G401.6 (cell line): ENCODE measurements at regions not wholly inside any gene's neighbourhood (a gene's known extent, or its start where the extent isn't known, plus 50 kb on each side); places are given as distances from the start of the nearest gene placed in this dataset.

Experiments used
- FAIRE-seq: peaks from 2 replicates; lab custom pipeline; 2012; peaks lifted over from hg19 to GRCh38; lab: Jason Lieb, UNC

DNA sequence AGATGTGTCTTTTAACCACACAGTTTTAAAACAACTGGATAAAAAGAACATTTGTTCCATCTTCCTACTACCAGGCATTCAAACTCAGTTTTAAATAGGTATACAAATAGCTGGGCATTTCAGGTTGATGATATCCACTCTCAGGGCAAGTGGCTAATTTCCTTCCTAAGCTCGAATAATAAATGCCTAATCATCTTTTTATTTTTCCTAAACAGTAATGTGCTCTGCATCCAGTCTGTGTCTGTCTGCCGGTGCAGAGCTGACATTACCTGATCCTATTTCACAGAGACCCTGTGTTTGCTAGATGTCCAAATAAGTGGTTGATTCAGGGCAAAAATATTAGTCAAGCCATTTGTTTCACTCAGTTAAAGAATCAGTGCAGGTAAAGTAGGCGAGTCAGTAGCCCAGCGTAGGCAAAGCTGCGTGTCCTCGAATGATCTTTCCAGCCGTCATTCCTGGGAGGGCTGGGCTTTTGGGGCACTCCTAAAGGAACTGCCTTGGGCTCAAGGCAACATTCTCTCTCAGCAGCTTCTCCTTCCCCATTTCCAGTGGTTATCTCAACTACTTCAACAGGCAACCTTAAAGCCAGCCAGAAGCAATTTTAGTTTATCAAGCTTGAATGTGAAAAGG is 74.2 kb upstream of the BMP2 start:
- no peak for FAIRE-seq

DNA sequence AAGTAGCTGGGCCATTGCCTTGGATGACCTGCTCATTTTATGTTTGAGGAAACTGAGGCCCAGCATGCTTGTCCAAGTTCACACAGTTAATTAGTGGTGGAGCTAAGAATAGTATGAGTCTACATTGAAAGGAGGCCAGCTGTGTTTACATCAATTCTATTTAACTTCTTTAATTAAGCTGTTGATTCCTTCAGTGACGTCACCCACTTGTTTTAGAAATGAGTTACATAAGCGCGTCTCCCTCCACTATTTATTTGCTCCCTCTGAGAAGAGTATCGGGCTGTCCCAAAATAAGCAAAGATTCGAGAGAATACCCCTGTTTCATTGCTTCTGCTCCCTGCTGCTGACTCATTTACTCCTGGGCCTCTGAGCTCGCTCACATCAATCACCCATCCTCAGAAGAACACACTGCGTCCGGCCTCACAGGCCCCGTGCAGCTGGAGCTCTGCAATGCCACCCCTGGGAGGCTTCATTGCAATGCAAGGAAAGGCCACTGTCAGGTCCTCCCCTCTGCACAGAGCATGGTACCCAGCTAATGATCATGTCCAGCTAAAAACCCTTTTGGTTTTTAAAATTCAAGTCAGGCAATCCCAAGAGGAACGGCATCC is 74.8 kb upstream of the BMP2 start:
- FAIRE-seq = no peak

DNA sequence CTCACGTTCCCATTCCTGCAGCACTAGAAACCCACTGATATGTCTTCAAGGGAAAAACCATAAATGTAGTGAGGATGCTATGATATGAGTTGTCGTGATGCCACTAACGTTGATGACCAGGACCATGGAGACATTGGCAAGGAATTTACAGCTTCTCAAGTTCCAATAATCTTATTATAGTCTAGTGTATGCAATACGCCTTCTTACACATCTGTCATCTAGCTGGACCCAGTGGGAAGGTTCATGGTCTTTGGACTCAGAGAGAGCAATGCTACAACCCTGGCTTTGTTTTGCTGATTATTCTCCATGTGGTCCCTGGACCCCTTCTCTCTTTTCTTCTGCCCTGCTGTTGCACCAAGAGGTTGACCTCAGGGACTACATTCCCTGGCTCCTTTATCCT is 76.0 kb upstream of the BMP2 start:
- no peak for FAIRE-seq

DNA sequence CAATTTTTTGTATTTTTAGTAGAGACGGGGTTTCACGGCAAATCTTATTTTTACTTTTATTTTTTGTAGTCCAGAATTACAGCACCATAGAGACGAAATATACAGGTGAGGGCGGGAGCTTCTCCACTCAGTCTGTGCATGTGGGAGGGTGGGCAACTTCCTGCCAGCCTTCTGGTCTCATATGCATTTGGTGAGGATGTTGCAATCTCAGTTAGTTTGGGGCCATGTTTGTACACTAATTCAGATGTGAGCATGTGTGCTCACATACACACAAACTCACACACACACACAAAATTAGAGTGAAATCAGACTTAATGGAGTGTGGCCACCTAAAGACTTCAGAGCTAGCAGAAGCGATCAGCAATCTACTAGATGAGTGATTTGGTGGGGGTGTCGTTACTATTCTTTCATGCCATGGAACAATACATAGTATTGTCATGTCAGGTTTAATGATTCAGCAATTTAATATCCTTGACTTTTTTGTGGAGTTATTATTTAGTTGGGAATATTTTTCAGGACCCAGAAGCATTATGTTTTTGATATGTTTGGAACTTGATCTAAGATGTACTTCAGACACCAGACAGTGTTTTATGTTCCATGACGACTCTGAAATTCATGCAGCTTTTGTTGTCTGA is 78.0 kb upstream of the BMP2 start:
- no peak for FAIRE-seq

DNA sequence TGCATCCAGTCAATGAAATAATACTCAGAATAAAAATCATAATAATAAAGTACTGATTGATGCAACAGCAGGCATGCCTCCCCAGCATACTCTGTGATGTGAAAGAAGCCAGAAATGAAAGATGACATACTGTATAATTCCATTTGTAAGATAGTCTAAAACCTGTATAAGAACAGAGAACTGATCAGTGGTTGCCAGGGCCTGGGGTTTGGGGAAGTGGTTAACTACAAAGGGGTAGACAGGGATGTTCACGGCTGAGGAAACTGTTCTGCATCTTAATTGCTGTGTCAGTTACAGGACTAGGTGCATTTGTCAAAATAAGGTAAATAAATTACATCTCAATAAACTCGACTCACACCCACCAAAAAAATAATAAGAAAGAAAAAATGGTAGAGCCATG is 81.3 kb upstream of the BMP2 start:
- FAIRE-seq = no peak

DNA sequence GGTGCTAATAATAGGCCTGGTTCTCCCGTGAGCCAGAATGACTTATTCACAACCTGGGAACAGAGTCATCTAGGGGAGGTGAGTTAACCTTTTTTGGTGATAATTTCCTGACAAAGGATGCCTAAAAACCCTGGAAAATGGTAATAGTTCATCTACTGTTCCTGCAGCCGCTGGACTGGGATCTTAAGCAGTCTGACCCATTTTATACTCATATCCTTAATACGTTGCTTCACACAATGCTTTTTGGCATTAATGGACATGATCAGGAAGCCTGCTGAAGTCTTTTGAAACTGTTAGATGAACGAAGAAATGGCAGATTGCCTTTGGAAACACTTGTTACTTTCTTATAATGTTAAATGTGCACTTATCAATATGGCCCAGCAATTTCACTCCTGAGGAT is 81.9 kb upstream of the BMP2 start:
- FAIRE-seq = no peak

DNA sequence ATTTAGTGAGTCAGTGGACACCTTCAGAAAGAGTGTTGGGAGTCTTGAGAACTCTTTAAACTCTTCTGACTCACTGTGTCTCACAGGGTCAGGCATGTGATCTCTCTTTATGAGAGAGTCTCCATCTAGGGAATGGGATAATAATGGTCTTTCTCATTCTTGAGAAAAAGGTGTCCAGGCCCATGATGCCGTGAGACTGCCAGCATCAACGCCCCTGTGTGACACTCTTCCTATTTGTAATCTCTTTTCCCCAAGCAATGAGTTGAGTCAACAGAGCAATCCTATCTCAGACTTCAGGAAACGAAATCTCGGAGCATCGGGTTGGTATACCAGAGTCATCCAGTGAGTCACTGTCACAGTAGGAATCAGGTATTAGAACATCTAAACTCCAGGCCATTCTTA is 82.3 kb upstream of the BMP2 start:
- FAIRE-seq = no peak

DNA sequence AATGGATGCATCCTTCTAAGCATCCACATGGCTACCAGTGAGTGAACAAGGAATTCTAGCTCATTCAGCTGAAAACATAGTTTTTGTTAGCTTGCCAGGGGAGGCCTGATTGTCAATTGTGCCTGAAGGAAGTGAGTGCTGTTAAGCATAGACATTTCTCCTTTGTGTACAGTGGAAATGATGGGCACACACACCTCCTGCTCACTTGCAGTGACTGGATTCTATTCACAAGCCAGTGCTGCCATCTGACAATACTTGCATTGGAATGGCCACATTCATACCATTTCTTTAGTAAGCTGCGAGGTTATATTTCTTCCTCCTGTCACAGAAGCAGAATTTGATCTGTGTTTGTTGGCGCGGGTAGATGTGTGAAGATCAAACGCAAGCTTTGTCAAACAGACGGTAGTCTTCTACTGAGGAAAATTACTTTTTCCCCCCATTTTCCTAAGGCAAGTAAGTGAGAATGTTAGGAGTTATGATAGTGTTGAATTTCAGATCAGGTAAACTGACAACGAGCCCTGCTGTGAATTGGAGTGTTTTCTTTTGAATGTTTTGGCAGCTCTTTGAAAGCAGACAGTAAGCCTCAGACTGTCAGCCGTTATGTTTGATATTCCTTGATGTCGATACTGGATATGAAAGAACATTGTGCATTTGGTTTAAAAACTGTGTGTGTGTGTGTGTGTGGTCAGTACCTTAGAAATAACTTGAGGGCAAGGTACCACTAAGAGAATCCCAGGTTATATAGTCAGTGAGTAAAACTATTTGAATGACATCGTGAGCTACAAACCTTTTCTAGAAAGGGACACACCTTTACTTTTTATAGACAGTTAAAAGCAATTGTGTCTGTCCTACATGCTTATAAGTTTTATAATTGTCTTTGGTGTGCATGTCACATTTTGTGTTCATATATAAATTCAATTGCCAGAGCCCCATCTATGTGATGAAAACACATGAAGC is 84.2 kb upstream of the BMP2 start:
- no peak for FAIRE-seq

DNA sequence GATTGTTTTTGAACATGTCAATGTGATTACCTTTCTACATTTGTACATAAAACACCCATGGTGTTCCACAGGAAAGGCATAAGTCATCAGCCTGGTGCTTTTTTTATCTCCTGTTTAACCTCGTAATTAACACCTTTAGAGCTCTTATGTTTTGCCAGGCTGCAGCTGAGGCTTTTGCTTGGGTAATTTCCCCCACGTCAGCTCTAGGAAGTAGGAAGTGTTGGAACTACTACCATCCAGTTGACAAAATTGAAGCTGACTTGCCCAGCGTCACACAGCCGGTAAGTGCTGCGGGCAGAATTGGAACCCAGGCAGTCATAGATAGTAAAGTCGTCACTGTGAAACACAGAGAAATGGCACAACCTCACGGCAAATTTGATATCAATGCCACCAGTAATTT is 86.6 kb upstream of the BMP2 start:
- FAIRE-seq = no peak

DNA sequence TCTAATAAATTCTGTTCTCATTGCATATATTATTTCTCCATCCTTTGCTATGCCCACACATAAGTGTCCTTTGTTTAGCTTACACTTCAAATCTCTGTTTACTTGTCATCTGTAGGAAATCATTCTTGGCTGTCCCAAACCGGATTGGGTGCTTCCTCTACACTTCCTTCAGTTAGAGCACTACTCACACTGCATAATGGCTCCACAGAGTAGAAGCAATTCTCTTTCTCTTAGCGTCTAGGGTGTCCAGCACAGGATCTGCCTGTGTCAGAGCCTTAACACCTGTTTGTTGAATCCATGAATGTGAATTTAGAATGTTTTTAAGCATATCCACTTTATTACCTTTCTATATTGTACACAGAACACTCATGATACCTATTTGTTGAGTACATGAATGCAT is 87.0 kb upstream of the BMP2 start:
- FAIRE-seq = no peak

DNA sequence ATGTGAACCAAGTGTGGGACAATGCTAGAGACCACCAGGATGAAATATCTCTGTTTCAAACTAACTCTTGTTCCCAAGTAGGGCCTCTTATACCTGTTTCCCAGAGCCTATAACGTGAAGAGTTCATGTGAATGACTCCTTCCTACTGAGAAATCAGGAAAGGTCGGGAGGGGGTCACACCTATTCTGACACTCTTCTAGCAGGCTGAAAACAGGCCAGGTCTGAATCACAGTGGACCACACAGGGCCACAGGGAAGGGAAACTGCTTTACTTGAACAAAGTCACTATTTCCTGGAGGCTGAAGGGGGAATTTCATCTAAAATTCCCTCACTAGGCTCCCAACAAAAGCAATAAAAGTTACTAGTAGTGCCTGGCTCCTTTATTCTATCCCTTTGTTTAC is 88.4 kb upstream of the BMP2 start:
- no peak for FAIRE-seq

DNA sequence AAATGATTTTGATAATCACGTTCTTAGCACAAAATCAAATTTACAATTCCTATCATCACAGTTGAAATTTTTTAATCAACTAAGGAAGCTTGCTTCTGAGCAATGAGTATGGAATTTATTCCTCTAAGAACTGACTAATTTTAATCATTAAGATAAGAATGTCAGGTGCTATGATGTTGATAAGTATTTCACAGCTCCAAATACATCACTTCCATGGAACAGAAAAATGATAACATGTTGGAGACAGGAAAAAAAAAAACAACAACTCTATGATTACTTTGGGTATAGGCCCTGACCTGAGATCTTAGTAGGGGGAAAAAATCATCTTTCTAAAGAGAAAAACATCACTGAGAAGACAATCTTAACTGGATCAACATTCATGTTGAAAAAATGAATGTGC is 89.4 kb upstream of the BMP2 start:
- no peak for FAIRE-seq

DNA sequence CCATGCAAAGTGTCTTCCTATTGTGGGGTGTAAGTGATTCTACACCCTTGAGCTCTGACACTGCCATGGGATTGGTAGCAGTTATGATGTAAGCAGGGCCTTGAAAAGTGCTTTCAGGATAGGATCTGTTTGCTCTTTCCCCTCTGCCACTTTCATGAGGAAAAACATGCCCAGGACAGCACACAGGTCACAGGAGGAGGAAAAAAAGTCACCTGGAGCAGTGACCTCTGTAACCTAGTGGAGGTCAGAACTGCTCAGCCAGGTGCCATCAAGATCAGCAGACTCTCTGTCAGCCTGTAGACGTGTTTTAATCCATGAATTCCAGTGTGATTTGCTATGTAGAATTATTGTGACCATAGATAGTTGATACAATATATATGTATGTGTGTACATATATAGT is 92.7 kb upstream of the BMP2 start:
- no peak for FAIRE-seq

DNA sequence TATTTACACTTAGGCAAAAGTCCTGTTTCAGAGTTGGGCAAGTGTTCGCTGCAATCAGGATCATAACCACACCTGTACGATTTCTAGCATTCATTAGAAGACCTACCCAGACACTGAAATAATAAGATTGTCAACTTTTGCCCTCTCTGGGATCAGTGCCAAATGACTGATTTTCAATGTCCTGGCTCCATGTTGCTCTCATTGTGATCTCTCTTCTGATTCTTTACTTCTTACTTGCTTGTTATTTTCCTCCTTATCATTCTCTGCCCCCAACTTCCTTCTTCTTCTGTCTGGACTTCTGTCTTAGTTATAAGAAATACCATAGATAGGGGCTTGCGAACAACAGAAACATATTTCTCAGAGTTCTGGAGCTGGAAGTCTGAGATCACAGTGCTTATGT is 94.4 kb upstream of the BMP2 start:
- no peak for FAIRE-seq

DNA sequence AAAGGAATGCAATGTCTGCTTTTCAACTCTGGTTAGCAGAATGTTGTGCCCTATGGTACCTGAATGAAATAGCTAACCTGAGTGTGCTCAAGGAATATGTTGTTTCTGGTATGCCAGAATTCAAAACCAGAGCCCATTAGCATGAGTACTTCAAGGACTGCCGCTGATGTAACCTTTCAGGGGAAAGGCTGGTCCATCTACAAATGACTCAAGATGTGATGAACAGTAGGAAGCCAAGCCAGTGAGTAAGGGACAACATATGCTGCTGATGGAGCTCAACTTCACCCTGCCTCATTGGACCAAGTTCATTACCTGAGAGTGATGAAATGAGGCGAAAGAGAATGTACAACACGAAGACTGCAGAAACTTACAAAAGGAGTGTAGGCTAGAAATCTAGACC is 95.7 kb upstream of the BMP2 start:
- no peak for FAIRE-seq

DNA sequence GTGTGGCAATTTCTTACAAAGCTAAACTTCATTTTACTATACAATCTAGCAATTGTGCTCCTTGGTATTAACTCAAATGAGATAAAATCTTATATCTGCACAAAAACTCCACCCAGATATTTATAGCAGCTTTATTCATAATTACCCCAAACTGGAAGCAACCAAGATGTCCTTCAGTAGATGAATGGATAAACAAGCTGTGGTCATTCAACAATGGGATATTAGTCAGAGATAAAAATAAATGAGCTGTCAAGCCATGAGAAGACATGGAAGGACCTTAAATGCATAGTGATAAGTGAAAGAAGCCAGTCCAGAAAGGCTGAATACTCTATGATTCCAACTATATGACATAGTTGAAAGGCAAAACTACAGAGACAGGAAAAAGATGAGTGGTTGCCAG is 98.9 kb upstream of the BMP2 start:
- FAIRE-seq = no peak

DNA sequence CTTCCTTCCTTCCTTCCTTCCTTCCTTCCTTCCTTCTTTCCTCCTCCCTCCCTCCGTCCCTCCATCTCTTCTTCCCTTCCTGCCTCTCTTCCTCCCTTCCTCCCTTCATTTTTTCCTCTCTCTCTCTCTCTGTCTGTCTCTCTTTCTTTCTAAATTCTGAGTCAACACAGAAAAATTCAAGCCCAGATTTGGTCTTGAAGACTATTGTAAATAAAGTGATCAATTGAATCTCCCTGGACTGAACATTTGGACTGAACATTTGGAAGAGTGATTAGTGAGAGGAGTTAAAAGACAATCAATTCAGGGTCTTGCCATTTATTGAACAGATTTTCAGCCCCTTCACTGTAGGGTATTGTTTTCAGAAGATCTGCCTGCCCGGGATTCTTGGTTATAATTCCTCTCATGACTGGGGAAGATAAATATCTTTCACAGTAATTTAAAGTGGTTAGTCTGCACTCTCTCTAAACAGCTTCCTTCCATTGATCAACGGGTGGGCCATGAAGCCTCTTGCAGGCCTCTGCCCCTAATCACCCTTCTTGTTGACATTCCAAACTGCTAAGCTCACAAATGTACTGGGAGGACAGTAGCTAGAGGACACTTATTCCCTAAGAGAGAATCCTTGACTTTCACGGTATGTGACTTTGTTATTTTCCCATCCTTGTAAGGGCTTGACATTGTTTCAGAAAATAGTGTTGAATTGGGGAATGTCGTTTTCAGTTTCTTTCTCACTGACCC is 101.7 kb upstream of the BMP2 start:
- no peak for FAIRE-seq

DNA sequence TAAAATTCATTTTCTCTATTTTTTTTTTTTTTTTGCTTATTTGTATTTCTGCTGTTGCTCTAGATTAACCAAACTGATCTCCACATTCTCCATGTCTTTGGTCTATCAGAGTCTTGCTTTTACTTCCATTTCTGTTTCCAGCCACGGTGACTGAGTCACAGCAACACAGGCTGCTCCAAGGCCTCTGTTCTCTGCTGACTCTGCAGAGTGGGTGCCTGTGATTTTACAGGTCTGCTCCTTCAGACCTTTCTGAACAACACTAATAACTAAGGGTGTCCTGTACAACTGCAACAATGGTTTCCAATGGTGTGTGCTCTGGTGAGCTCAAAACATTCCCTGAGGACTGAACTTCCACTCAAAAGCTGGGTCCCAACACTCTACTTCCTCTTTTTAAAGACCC is 102.3 kb upstream of the BMP2 start:
- no peak for FAIRE-seq

DNA sequence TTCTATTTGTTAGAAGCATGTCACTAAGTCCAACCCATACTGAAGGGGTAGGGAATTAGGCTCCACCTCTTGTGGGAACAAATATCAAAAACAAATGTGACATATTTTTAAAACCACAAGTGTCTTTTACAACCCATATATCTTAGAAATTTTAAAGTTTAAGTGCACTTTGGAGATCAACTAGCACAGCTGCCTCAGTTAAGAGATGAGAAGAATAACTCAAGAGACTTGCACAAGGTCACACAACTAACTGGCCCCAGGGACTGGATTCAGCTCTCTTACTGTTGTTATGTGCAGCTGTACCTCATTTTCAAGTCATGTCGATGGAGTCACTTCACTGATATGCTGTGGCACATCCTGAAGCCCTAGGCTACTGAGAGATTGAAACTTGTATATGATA is 102.9 kb upstream of the BMP2 start:
- no peak for FAIRE-seq

DNA sequence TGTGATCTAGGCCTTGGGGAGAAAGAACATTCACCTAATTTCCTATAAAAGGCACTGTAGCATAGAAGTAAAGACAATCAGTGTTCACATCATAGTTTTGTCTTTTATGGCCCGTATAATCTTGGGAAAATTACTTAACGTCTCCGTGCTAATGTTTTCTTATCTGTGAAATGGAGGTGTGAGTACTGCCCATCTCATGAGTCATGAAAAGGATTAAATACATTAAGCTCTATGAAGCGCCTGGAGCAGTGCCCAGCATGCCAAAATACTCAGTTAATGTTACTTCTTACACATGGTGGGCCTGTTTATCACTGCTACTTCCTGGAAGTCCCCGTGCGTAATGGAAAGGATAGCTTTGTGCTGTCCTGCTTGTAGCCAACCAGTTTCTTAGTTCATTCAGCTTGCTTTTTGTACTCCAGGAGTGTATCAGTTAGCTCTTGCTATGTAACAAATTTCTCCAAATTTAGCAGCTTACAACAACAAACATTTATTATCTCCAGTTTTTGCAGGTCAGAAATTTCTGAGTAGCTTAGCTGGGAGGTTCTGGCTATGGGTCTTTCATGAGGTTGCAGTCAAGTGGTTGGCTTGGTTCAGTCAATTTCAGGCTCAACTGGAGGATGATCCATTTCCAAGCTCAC is 103.6 kb upstream of the BMP2 start:
- no peak for FAIRE-seq

DNA sequence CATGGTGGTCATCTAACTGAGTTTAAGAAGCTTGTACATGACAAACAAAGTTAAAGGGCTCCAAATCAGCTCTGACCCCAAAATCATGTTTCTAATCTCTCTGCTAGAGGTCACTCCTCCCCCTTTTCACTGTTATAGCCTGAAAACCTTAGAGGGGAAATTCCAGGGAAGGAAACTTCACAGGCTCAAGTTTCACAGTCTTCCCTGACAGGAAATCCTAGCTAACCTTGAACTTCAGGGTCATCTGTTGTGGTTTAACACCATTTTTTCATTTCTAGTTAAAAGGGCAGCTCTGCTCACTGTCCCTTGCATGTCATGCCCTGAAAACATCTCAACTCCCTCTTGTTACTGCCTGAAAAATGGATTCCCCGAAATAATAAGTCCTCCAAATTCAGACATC is 104.4 kb upstream of the BMP2 start:
- FAIRE-seq = no peak

DNA sequence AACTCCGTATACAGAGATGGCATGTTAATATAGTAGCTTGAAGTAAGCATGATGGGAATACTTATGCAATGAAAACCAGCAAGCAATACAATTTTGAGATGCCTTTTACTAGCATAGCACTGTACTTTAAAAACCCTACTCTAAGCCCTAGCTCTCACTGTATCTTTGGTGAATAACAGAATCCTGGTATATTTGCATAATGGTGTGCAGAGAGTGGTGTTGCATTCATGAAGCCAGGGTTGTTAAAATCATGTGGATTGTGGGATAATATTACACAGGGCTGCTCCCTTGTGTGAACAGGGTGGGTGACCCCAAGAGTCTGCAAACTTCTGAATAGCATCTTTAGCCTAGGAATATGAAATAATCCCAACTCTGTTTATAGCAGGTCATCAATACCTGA is 105.2 kb upstream of the BMP2 start:
- no peak for FAIRE-seq
